HuH-7 (cell line): ENCODE measurements at regions not wholly inside any gene's neighbourhood (a gene's known extent, or its start where the extent isn't known, plus 50 kb on each side); places are given as distances from the start of the nearest gene placed in this dataset.
"Not testable (repeated sequence)": the region's sequence is repeated elsewhere in the genome, so short reads cannot be mapped to it uniquely, and the experiment has no call there.

Experiments
- DNase-seq: peaks from one replicate; pipeline ENCODE4 v3.0.0; 2011; ENCODE audit warnings: low spot score

DNA sequence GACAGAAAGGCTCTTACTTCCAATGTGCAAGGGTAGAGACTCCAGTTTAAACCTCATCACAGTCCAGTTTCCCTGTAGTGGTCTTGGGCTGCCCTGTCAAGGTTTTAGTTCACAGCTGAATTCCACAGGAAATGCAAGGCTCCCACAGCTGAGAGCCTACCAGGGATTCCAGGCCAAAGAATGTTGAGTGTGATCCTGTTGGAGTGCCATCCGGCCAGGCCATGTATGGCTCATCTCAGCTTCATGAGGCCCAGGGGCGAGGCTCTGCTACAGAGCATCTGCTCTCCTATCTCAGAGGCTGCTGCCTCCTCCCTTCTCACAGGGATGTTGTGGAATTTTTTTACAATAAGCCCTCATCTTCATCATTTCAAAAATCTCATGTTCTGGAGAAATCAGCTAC lies 239.8 kb upstream of the CCL2 start:
- DNase-seq: no peak

DNA sequence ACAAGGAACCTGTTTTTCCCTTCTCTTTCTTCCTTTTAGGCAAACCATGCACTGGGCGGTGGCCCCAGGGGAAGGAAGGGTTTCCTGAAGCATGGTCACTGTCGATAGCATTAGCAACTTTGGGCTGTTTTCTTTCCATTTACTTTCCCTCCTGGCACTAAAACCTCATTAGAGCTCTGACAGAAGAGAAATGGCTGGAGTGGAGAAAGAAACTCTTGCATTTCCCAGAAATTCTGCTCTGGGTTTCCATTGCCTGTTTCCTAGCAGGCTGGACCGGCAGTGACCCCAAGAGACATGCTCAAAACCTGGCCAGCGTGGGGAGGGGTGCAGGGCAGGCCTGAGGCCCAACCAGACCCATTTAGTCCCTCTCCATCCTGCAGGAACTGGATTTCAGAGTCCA lies 230.7 kb upstream of the CCL2 start:
- DNase-seq: no peak

DNA sequence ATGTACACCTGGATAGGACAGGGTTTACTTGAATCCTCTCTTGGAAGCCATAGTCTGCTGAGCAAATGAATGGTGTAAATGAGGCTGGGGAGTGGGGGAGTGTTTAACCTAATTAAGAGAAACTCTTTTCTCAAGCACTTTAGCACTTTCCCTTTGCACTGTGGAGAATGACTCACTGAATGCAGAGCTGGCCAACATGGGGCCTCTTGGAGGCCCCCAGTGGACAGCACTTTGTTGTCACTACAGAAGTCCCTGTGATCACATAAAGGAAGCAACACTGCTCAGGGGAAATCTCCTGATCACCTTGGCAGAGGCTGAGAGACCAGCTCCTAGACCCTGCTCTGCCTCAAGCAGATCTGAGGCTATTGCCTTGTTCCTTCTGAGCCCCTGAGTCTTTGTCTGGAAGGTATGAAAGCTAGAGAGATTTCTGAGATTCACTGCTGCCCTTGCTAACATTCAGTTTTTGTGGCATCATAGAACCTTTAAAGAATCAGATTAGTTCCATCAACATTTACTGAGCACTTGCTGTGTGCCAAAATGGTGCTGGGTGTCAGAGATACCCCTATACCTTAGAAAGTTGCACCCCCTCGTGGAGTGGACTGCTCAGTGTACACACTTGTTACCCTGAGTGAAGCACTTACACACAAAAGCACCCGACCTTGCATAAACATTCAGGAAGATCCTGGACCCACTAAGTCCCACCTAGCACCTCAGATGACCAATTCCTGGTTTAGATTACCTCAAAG lies 230.1 kb upstream of the CCL2 start:
- DNase-seq: no peak

DNA sequence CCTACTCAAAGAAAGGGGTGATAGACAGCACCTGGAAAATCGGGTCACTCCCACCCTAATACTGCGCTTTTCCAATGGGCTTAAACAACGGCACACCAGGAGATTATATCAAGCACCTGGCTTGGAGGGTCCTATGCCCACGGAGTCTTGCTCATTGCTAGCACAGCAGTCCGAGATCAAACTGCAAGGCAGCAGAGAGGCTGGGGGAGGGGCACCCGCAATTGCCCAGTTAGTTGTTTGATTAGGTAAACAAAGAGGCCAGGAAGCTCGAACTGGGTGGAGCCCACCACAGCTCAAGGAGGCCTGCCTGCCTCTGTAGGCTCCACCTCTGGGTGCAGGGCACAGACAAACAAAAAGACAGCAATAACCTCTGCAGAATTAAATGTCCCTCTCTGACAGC lies 224.5 kb upstream of the CCL2 start:
- not testable (repeated sequence) for DNase-seq

DNA sequence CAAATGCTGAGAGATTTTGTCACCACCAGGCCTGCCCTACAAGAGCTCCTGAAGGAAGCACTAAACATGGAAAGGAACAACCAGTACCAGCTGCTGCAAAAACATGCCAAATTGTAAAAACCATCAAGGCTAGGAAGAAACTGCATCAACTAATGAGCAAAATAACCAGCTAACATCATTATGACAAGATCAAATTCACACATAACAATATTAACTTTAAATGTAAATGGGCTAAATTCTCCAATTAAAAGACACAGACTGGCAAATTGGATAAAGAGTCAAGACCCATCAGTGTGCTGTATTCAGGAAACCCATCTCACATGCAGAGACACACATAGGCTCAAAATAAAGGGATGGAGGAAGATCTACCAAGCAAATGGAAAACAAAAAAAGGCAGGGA lies 222.8 kb upstream of the CCL2 start:
- DNase-seq: not testable (repeated sequence)

DNA sequence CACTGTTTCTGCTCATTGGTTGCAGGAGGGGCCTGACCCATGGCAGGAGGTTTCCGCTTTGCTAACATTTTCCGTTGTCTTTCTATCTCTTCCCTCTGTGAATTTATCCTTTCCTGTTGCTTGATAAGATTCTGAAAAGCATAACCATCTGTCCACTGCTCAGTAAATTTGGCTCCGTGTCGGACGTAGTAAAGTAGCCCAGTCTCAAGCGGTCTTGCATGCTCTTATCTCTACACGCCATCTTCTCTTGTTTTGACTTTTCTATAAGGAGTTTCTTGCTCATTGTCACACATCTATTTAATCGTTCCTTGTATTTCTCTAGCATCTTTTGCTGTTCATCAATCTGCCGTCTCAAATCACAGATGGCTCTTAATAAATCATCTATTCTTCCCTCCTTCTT lies 216.3 kb upstream of the CCL2 start:
- DNase-seq: not testable (repeated sequence)

DNA sequence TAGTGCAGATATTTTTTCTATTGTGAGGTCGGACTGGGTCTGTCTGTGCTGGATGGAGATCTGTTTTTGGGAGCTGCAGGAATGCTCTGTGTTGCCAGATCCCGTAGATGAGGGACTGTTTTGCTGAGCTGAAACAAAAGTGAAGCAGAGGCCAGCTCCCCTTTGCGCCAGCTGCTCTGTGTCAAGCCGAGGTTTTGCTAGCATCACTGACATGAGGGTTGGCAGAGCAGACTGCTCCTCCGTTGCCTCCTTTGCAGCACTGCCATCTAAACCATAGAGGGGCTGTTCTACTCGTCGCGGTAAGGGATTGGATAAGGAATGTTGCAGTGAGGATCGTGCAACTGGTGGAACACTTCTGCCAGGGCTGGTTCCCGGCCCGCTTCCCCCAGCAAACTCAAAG lies 215.9 kb upstream of the CCL2 start:
- not testable (repeated sequence) for DNase-seq

DNA sequence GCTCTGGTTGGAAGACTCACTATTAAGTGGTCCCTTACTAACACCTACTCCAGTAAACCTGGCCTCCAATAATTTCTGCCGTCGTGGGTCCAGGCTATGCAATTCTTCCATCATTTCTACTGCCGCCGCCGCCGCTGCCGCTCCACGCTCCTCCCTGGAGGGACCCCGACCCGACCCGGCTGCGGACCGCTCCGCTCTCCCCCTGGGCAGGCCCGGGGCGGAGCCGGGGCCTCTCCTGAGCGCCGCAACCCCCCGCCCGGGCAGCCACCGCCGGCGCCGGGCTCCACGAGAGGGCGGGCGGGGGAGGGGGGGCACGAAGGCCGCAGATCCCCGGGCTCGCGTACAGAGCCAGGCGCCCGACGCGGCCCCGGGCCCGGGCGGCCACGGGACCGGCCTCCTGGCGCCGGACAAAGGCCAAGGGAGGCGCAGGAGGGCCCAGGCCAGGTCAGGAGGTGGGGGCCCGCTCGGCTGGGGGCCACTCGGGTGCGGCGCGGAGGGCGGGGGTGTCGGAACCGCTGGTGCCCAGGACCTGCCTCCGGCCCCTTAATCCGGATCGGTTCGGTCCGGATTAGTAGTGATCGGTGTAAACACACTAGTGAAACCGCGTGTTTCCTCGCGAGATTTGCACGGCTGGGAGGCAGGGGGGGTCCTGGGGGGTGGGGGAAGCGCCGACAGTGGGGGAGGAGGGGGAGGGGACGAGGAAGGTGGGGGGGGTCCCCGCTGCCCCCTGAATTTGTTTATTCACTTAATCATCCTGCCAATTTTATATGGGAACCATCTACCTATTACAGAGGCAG lies 215.1 kb upstream of the CCL2 start:
- not testable (repeated sequence) for DNase-seq

DNA sequence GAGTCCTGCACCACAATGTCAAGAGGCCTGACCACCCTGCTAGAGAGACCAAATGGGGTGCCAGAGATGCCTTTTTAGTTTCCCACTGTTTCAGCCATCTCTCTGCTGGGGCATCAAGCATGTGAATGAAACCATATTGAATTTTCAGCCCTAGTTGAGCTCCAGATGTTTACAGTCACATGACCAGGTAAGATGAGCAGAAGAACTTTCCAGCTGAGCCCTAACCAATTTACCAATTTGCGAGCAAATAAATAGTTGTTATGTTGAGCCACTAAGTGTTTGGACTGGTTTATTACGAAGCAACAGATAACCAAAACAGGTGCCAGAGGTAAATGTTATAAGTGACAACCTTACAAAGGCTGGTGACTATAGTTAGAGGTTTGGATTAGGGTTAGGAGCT lies 209.1 kb upstream of the CCL2 start:
- DNase-seq: no peak

DNA sequence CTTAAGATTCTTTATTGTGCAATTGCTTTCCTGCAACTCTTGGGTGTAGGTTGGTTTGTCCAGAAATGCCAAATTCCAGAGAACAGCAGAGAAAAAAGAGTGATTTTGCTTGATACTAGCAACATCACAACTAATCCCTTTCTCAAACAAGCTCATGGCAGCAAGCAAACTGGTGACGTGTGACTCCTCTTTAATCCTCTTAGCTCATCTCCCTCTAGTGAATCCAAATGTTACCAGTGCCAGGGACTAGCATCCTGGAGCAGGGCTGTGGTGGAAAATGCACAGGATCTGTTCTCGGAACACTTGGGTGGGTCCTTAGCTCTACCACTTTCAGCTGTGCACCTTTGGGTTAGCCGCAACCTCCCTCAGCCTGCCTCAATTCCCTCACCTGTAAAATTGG lies 204.0 kb upstream of the CCL2 start:
- DNase-seq: no peak

DNA sequence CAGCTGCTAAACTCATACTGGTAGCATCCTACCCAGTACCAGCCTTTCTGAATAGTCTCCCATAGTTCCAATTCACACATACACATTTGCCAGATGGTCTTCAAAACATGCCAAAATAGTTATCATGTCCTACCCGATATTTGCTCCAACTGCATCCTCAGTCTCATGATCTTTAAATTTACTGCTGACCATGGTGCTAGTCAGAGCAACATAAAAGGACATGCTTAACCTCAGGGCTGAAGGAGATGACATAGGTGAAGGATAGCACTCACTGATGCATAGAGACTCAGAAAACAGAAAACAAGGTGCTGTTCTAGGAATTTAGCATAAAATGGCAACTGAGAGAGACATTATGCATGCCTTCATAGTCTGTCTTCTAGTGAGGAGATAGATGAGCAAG lies 200.6 kb upstream of the CCL2 start:
- no peak for DNase-seq

DNA sequence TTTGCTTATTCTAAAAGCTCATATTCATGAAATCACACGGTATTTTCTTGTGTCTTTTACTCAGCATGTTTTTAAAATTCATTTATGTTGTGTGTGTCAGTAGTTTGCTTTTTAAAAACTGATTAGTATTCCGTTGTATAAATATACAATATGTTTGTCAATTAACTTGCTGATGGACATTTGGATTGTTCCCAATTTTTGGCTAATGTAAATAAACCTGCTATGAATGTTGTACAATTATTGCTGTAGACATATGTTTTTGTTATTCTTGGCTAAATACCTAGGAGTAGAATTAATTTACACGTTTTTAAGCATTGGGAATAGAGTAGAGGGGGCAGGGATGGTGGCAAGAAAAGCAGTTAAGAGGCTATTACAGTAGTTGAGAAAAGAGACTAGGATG lies 199.5 kb upstream of the CCL2 start:
- no peak for DNase-seq

DNA sequence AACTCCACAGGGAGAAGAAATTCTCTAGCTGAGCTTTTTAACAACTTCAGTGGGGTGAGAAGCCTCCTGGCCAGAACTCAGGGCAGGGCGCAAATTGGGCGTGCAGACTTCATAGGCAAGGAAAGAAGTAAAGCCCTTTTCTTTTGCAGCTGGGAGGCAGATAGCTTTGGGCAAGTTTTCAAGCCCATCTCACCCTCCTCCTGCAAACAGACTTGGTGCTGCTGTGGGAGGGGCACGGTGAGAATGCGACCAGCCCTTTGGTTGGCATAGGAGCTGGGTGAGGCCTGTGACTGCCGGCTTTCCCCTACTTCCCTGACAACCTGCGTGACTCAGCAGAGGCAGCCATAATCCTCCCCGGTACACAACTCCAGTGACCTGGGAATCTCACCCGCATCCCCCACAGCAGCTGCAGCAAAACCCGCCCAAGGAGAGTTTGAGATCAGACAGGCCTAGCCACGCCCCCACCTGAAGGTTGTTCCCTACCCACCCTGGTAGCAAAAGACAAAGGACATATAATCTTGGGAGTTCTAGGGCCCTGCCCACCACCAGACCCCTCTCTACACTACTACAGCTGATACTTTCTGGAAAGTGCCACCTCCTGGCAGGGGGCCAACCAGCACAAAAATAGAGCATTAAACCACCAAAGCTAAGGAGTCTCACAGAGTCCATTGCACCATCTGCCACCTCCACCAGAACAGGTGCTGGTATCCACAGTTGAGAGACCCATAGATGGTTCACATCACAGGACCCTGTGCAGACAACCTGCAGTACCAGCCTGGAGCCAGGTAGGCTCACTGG lies 195.5 kb upstream of the CCL2 start:
- DNase-seq: no peak

DNA sequence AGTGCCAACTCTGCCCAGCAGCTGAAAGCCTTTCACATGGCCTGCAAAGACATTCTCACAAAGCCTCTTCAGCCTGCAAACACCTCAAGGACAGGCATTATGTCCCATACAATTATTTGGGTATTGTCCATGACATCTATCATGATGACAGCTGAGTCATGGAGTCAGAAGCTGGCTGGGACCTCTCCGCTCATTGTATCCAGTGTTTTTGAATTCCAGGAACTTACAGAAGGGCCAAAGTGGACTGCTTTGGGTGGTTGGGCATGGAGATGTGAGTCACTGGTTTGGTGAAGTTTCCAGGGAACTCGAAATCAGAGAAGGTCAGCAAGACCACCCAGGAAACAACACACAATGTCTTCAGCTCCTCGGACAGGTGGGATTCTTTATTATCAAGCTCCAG lies 188.6 kb upstream of the CCL2 start:
- no peak for DNase-seq

DNA sequence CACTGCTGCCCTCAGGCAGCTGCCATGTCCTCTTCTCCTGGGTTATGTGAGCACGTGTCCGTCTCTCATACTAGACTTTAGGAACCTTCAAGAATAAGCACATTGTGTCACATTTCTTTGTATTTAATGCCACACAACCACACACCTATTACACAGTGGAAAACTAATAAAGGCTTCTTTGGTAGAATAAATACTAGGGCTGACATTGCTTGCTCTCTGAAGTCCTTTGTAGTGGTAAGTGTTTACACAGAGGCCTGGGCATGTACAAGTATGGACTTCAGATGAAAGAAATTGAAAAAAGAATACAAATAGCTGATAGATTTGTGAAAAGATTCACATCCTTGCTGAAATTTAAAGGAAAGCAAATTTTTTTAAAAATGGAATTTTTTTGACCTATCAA lies 188.1 kb upstream of the CCL2 start:
- DNase-seq: no peak

DNA sequence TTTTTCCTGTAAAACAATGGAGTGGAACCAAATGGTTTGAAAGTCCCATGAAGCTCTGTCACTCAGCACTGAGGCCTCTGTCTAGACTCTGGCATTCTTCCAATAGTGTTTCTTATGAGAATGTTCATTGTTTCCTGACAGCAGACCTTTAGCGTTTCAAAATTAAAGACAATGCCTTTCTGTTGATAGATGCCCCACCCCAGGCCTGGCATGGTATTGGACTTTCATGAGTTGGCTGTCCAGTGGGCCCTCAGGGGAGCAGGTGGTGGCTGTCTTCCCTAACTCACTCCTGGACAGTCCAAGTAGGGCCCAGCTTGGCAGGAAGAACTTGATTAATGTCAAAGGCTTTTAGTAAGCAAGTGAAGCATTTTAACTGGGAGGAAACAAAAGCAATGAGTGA lies 186.5 kb upstream of the CCL2 start:
- no peak for DNase-seq

DNA sequence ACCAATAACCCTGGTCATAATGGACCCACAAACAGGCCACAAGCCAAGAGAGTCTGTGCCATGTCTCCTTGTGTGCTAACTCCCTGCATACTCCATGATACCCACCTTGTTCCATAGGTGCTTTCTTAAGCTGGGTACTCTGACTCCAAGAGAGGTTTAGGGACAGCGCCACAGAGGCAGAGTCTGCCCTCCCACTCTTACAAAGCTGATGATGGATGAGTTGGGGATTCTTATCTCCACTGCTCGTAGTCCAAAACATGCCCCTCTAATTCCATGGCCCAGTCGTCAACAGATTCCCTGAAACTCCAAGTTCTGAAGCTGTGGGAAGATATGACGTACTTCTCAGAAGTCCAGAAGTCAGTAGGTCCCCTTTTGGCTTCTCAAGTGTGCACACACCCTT lies 184.4 kb upstream of the CCL2 start:
- no peak for DNase-seq

DNA sequence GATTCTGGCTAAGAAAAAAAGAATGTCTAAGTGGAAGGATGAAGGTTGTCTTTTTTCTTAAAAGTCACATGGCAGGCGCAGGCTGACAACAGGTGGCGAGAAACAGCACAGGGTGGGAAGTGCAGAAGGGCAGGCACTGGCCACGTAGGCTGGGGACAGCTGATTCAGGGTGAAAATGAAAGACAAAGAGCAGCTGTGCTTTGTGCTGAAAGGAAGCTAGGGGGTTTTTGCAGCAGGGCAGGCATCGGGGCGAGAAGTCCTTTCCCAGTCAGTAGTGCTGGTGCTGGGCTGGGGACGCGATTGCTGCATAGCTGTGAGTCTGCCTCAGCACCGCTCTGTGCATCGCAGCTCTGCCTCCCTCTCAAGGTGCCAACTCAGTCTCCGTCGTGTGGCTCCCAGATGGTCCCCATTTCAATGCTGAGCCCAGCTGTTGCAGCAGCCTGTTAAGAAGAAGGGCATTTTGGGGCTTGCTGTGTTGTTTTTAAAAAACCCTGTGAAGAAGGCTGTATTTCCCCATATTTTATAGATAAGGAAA lies 183.1 kb upstream of the CCL2 start:
- no peak for DNase-seq

DNA sequence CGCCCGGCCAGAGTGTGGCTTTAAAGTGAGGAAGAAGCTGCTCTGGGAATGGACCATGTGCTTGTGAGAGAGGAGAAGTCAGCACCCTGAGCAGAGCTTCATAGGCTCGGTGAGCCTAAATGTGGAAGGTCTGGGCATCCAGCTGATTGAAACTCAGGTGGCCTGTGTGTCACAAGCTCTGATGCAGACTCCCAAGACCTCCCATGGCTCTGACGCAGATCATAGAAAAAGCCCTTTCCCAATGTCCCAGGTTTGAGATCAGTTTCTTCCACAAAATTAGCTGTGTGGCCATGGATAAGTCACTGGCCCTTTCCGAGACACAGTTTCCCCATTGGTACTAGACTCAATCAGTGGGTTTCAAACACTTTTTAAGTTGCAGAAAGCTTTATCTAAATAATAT lies 180.0 kb upstream of the CCL2 start:
- no peak for DNase-seq

DNA sequence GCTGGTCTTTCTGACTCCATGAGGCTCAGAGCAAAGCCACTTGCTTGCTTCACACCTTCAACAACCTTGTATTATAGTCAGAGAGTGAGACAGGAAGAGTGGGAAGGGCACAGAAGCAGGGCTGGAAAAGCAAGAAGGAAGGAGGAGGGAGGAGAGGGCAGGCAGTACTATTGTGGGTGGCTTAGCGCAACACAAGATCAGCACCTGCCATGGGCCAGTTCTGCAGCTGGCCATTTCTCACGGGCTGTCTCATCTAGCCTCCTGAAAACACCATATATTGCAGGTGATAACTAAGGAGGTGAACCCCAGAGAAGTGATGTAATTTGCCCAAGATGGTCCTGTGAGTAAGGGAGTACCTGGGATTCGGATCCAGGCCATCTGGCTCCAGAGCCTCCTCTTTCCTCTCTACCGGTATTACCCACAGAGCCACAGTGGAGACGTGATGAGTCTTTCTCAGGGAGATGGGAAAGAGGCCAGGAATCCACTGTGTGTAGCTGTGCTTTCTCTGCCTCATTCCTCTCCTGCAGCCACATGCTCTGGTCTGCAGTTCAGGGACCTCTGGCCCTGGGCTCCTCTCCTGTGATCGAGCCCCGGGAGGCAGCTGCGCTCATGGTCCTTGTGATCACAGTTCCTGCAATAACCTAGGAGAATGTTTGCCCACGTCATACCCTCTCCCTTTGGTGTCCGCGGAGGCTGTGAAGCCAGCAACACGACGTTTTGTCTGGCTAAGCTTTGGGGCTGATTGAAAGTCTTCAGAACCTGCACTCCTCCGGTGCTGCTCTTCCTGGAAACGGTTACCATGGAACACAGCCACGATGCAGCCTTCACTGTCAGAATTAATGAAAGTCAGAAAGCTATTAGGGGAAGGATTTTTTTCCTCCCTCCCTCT lies 178.1 kb upstream of the CCL2 start:
- DNase-seq: no peak

DNA sequence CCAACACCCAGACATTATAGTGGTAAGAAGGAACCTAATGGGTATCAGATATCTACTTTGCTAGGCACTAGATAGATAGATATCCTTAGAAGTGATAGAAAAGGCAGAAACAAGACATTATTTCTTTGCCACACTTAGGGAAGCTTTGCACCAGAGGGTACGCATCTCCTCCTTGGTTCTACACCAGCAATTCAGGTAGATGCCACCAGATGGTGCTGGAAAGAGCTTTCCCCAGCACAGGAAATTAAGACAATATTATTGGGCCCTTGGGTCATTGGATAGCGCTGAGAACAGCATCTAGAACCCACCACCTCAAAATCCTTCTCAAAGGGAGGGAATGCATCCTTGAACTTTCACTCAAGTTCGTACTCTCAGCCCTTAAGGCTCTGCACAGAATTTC lies 173.8 kb upstream of the CCL2 start:
- no peak for DNase-seq

DNA sequence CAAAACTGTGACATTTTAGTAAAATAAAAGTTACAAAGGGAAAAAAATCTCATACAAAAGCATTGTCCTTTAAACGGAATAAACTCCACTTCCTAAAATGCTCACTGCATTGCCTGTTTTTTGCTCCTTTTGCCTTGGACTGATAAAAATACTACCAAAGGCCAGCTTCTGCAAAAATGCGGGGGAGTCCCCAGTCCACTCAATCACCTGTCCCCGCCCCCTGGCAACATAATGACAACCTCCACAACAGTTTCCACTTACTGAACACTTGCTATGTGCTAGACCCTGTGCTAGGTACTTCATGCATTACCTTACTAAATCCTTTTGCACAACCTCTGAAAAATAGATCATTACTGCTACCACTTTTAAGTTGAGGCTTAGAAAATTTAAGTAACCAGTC lies 172.7 kb upstream of the CCL2 start:
- DNase-seq: no peak
